Left hindlimb (tissue), 1 donor: ENCODE measurements at regions not wholly inside any gene's neighbourhood (a gene's known extent, or its start where the extent isn't known, plus 50 kb on each side); places are given as distances from the start of the nearest gene placed in this dataset.

Source experiments
- DNase-seq: peaks from one replicate; pipeline ENCODE4 v3.0.0-alpha.2; 2018

DNA sequence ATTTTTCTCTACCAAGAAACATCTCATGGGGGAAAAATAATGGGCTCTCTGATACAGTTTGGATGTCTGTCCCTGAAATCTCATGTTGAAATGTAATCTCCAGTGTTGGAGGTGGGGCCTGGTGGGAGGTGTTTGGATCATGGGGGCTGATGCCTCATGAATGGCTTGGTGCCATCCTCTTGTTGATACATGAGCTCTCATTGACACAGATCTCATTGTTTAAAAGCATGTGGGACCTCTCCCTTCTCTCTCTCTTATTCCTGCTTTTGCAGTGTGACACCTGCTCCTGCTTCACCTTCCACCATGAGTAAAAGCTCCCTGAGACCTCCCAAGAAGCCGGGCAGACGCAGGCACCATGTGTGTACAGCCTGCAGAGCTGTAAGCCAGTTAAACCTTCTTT lies 332.5 kb upstream of the NRIP1 start:
- no peak for DNase-seq

DNA sequence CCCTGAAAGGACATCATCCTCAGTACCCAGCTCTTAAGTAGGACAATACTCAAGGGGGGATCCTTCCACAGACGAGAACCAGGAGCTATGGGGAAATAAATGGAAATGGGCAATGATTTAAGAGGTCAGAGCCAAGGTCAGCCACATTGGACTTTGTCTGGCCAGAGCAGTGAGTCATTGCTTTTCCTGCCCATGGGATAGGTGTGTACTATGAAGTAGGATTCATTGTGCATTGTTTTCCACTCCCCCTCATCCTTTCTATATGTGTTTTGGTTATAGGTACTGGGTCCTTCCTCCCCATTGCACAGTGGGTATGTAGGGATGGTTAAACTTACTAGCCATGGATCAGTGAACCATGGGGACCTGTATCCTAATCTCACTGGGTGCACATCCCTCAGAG lies 328.9 kb upstream of the USP25 start:
- no peak for DNase-seq

DNA sequence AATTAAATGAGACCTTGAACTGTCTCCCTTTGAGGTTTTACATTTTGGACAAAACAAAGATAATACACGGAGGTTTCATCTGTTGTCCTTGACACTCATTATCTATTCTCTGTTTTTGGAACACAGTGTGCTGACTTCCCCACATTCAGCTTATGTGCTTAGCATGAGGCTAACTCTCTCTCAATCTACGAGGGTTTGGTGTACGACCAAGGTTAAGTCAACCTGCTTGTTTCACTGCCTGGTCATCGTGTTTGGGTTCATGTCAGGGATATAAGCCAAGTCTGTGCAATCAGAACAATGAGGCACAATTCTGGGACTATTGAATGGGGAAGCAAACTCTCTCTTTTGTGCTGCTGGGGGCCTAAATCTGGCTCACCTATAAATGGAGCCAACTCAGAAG lies 328.5 kb upstream of the USP25 start:
- no peak for DNase-seq

DNA sequence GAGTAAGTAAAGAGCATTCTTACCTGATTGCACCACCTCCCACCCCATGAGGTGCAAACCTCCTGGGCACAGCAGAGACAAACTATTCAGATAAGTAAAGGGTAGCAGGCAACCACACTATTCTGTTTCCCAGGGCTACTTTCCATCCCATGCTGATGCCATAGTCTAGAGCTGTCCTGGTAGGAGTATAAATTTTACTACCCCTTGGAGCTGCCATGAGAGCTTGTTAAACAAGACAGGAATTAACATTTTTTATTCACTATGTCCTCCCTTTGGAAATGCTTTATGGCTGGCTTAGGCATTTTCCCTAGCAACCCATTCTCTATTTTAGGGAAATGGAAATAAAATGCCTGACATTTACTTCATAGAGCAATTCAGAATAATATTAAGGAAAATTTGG lies 324.6 kb upstream of the USP25 start:
- DNase-seq = no peak

DNA sequence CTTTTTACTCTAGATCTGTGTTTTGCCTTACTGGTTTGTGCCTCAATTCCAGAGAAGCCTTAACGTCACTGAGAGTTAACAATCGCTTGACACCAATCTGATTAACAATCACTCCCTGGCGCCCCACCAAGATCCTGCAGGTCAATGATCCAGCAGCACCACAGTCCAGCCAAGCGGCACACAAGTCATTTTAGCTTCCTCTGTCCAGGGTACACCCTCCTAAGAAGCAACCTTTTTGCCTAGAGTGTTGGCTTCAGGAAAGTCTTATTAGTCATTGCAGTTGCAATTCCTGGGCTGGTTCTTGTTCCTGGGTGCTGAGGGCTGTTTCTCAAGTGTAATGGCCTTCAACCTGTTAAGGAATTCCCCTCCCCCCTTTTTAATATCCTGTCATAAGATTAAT lies 323.0 kb upstream of the USP25 start:
- DNase-seq = no peak

DNA sequence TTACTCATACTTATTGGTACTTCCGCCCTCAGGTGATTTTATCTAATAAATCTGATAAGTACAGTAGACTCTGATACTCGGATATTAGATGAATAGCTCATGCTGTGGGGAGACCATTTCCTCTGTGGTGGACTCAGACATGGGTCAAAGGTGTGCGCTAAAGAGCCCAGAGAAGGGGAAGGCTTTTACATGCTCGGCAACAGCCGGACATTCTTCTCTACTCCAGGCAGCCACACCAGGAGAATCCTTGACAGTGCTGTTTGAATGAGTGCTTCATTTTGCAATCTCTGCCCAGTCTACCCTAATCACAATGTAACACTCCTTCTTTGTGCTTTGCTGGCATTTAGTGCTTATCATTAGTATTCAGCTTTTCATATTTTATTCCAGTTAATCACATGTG lies 322.2 kb upstream of the USP25 start:
- DNase-seq = no peak

DNA sequence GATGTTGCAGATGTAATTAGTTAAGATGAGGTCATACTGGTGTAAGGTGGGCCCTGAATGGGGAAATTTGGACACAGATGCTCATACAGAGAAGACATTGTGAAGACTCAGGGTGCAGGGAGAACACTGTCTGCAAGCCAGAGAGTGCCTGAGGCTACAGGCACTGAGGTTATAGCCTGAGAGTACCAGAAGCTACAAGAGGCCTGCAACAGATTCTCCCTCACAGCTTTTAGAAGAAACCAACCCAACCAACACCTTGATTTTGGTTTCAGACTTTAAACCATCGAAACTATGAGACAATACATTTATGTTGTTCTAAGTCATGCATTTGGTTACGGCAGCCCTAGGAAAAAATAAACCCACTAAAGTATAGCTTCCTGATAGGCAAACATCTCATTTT lies 321.7 kb upstream of the USP25 start:
- DNase-seq = no peak

DNA sequence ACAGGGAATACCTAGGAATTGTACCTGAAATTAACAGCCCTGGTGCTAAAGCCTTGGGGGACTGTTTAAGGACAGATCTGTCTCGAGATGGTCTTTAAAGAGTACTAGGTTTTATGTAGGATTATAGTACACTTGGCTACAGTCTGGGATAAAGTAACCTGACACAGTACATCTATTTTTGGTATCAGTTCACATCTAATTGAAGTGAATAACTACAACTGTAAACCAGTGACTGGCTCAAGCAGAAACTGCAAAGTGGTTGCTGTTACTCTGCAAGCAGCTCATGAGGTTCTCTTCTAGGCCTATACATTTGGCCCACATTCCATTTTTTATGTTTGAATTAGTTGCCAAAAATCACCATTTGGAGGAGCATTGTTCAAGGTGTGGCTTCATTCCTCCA lies 320.8 kb upstream of the USP25 start:
- no peak for DNase-seq

DNA sequence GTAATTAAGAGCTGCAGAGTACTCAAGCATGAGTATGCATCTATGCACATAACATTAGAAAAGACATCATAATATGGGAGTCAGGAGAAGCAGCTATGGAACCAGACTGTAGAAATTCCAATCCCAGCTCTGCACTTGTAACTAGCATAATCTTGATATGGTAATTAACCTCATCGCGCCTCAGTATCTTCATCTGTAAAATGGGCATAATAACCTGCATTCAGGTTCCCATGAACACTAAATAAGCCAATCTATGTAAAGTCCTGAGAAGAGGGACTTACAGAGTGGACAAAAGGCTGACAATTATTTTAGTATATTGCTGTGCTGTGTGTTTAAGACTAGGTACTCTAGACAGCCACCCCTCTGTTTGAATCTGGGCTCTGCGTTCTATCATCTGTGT lies 318.9 kb upstream of the USP25 start:
- DNase-seq = no peak

DNA sequence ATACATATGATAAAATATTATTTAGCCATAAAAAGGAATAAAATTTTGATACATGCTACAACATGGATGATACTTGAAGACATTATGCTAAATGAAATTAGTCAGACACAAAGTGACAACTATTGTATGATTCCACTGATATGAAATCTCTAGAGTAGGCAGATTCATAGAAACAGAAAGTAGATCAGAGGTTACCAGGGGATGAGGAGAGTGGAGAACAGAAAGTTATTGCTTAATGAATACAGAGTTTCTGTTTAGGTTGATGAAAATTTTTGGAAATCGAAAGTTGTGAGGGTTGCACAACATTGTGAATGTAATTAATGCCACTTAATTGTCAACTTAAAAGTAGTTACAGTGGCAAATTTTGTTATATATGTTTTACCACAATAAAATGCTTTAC lies 315.7 kb upstream of the USP25 start:
- no peak for DNase-seq

DNA sequence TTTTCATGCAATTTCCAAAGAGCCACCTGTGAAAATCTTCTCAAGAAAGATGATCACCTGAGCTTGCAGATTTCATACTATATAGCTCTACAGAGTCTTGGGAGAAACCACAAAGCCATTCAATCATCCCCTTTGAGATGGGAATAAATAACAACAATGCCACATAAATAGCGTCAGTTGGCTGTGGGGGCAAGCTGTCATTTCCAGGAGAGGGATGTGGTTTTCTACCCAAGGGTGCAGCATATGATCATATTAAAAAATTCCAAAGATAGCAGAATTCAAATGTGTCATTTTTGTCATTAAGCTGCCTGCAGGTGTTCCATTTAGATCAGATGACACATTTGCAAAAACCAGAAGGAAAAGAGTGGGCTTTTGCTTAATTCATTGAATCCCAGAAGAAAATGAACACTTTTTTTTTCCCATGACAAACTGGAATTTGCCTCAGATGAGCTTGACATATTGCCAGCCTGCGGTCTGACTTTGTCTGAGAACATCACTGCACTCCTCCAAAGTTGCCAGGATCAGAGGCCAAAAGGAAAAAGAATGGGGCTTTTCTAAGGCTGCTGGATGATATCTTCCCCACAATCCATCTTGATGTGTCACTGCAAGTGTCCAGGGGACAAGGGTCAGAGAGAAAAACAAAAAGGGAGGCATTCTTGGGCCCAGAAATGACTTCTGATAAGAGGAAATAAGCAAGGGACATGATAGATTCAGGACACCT lies 314.1 kb upstream of the USP25 start:
- DNase-seq = no peak

DNA sequence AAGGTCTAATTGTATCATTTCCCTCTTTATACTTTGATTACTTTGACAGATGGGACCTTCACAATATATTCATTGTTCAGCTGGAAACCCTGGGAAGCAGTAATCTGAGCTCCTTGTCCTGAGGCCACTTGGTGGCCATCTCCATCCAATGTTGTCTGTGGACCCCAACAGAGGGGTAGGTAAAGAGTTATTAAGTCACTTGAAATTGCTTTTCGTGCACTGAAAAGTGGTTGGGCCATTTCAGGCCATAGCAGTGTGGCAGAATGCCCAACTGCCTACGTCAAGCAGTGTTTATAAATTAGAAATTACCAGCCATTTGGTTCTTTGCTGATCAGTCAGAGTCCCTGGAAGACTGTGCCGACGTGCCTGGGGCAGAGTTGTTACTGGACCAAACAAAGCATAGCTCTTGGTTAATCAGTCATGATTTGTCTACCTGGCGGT lies 308.3 kb upstream of the USP25 start:
- no peak for DNase-seq

DNA sequence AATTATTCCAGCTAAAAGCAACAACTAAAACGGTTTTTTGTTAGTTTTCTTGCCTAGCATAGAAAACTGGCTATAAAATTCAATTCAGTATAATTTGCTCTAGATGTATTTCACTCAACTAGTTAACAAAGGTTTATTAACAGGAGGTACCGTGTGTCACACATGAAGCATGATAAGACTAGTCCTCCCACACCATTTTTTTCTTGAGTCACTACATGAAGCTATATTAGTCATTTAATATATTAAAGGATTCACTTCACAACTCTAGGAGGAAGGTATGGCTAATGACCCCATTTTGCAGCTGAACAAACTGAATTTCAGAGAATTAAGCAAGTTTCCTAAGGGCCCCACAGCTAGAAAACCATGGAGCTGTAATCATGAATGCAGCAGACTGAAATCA lies 307.8 kb upstream of the USP25 start:
- no peak for DNase-seq

DNA sequence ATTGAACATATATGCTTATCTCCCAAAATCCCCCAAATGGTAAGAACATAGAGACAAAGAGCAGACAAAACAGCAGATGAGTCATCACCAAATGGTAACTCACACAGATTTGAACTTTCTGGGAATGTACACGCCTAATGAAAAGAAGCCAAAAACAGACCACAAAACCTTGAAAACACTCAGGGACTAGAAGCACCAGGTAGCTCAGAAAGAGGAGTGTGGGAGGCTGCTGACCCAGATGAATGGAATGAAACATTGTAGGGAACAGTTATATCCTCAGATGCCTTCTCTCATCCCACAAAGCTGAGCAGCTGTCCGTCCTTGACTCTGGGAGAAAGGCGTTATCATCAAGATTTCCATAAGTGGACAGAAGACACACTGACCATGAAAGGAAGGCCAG lies 307.0 kb upstream of the USP25 start:
- no peak for DNase-seq

DNA sequence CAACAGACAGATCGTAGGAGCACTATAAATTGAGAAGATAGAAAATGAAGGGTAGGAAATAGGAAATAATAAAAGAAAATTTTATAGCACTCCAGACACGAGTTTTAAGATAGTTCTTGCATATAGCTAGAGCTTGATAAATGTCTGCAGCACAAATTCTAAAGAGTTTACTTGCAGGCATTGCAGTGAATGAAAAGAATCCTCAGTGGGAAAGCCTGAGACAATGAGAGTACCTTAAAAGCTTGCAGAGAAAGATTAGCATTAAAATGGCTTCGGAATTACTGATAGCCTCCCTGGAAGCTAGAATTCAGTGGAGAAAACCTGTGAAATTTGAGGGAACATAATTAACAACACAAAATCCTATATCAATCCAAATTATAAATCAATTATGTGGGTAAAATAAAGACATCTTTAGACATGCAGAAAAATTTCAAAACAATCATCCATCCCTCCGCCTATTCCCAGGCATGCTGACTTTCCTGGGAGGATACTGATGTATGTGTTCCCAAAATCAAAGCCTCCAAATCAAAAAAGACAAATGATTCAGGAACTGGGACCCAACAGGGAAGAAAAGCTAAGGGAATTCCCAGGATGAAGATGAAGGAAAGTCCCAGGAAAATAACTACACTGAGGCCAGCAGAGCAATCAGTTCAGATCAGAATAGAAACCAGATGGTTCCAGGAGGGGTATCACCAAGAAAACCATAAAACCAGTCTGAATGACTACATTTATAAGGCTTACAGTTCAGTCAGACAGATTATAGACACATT lies 305.9 kb upstream of the USP25 start:
- DNase-seq = no peak

DNA sequence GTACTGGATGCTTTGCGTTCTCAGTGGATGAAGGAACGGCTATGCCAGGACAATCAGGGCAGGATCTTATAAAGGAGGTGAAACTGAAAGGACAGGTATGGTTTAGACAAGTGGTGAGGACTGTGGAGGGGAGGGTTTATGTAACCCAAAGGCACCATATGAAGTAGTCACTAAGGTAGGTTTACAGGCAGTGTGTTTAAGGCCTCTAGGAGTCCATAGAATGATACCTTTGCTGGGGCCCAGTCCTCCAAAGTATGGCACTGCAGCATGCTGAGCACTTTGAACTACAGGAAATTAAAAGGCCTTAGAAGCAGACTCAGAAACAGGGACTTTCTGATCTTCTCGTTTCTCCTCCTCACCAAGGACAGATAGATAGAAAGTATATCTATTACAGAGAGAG lies 304.7 kb upstream of the USP25 start:
- no peak for DNase-seq

DNA sequence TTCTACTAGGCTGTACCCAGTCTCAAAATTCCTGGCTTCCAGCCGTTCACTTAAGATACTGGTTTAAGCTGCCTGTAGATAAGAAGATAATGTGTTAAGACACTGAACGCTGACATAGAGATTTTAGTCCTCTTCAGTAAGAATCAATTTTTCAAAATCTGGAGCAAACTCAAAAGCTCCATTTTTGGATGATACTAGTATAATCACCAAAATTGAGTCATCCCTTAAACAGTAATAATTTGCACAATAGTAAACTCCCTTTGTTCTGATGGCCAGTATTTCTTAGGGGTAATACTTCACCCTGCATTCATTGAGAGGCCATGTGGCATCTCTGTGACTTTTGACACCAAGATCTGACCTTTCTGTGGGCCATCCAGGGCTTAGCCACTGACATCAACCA lies 299.8 kb upstream of the USP25 start:
- no peak for DNase-seq

DNA sequence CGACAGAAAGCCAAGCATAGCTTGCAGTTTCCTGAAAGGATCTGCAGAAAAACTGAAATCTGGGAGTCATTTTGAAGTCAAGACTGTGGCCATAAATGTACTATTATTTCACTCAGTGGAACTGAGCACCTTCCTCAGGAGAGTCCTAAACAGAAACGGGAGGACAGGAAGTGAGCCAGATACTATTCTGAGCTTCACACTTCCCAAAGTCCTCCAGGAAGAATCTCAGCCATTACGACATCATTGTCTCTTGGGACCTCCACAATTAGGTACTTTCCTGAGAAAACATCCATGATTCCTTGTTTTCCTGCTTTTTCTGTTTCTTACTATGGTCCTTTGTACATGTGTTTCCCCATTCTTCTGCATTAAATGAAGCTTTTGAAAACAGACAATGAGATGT lies 299.2 kb upstream of the USP25 start:
- DNase-seq = peak; percentile 34

DNA sequence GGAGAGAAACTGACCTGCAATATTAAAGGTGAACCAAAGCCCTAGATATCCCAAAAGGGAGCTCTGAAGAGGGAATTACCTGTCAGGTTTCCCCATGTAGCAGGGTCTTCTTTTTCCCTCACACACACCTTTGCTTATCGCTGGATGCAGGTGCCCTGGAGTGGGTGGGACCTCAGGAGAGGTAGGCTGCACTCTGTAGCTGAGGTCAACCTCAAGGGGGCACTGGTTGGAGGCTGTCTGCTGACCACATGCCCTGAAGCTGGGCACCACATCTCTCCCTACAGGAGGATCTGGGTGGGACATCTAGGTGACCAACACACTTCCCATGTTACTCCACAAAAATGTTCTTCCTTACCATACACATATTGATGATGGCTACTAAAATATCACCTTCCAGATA lies 298.7 kb upstream of the USP25 start:
- DNase-seq = no peak

DNA sequence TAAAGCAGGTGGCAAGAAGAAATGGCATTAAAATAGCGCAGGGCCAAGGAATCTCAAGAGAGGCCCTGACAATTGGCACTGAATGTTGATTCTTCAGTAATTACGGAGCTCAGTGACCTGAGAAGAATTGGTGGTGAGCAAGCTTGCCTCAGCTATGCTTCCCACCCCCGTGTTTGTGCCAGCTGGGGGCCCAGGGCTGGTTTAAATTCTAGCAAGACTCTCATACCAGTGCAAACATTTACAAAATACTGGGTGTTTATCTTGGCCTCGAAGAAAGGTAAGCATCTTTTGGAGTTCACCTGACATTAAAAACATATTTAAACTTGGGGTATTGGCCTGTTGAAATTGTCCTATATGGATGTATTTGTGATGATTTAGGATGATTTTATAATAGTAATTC lies 296.7 kb upstream of the USP25 start:
- DNase-seq = no peak

DNA sequence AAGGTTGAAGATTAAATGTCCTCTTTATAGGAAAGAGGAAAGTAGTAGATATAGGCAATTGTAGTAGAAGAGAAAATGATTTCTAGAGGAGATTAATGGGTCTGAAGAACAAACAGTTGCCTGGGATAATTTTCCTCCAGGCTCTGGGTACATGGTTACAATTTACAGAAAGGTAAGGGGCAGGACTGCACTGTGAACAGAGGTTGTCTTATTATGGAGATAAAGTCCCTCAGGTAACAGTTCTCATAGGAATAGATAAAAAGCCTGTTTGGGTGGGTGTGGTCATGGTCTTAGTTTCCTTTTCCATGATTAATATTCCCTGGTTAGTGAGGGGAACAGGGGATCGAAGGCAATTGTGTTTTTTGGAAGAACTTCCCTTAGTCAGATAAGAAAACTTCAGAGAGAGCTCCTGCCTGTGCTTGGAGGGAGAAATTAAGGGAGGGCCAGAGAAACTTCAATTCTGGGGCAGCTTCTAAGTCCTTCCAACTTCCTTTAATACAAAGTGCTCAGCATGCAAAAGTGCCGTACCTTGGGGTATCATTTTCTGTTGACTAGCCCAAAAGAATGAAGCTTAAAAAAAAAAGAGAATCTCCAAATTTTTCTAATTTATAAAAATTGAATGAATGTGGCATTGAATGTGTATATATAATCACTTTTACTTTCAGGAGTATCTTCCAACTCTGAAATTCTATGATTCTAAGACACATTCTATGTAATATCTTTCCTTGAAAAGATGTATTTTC lies 295.4 kb upstream of the USP25 start:
- DNase-seq = no peak

DNA sequence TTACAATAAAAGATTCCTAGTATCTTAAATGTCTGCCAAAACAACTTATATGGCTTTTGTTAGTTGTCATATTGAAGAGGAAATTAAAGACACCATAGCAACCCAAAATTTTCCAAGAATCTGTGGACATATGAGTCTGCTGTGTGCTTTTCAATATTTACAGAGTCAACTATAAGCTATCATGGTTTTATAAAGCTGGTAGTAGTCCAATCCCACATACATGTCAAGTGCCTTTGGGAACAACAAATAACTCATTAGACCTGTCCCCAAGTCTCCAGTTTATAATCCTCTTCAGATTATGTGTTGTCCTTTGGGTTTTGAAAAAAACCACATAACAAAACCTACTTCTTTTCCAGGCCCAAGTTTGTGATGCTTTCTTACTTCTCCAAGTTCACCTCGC lies 293.8 kb upstream of the USP25 start:
- no peak for DNase-seq

DNA sequence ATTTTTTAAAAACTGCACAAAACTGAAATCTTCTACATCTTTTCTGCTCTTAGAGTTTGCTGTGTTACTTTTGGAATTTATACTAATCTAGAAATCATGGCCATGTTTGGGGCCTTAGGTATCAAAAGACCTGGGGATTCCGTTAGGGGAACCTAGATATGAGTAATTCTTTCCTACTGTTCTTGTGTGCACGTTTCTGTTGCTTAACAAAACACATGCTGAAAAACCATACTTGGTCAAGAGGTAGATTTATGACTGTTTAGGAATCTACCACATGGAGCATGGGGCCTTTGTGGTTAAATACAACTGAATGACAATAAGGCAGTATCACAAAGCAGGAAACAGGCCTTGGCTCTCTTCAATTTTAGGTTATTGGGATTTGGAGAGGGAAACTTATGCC lies 291.9 kb upstream of the USP25 start:
- DNase-seq = no peak

DNA sequence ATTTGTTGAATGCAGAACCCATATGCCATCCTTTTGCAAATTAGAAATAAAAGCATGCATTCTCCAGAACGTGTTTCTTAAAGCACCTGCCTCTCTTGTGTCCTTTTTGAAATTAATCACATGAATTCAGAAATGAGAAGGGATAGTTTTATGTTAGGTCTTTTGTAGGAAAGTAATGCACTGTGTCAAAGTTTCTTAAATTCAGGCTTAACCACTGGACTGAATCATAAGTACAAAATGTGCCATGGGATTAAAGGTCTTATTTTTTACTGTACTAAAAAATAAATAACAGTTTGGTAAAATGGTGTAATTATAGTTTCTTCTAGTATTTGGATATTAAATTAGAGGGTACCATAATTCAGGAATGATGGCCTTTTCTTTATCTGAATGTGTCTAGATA lies 290.1 kb upstream of the USP25 start:
- no peak for DNase-seq
